Progenitor cell of endocrine pancreas (in vitro differentiated cells): ENCODE measurements at regions not wholly inside any gene's neighbourhood (a gene's known extent, or its start where the extent isn't known, plus 50 kb on each side); places are given as distances from the start of the nearest gene placed in this dataset.

Experiments
- DNase-seq: peaks from one replicate; pipeline ENCODE4 v3.0.0; 2021; ENCODE audit warnings: low spot score; ENCODE audit not compliant: unreplicated experiment
- H3K27ac Mint-ChIP-seq: 2 replicates; pipeline ENCODE4 v1.8.0; 2021; ENCODE audit warnings: mild to moderate bottlenecking, moderate library complexity, mixed read lengths
- H3K27me3 Mint-ChIP-seq: 2 replicates; pipeline ENCODE4 v1.8.0; 2021; ENCODE audit warnings: mixed read lengths
- H3K36me3 Mint-ChIP-seq: 2 replicates; pipeline ENCODE4 v1.8.0; 2022; ENCODE audit warnings: mixed read lengths; ENCODE audit not compliant: insufficient read depth
- H3K4me1 Mint-ChIP-seq: 2 replicates; pipeline ENCODE4 v1.8.0; 2021; ENCODE audit warnings: low read depth, mixed read lengths
- H3K4me3 Mint-ChIP-seq: 2 replicates; pipeline ENCODE4 v1.8.0; 2021; ENCODE audit warnings: low read depth, mild to moderate bottlenecking, moderate library complexity, mixed read lengths
- H3K9me3 Mint-ChIP-seq: 2 replicates; pipeline ENCODE4 v1.8.0; 2021; ENCODE audit warnings: low read depth, mixed read lengths
- TF ChIP-seq, protein P1 (sequence below): fragments of 200-600 bp; sonication (generic); IDR thresholded peaks from one replicate; pipeline ENCODE4 v1.5.0; 2021; ENCODE audit warnings: antibody characterized with exemption, mild to moderate bottlenecking; ENCODE audit not compliant: unreplicated experiment

DNA sequence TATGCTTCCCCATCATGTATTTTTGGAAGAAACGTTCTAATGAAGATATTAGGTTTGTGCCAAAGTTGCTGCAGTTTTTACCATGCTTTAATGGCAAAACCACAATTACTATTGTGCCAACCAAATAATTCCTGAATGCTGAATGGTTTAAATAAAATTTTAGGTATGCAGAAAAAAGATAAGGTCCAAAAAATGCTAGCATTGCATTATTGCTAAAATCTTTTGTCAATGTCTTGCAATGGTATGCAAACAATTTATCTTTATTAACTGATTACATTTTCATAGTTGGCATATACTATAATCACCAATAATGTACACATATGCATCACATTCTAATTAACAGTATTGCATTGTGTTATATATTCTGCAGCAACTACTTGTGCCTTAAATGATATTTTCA is 1657.4 kb upstream of the IGFBP7 start:
- no peak for DNase-seq
- Mint-ChIP-seq H3K4me3 (no peak overlapping the region), H3K4me1 (no peaks in the 10 kb centered on the region), H3K9me3 (no peaks in the 10 kb centered on the region), H3K36me3 (no peaks in the 10 kb centered on the region), H3K27ac (no peak overlapping the region), H3K27me3 (no peaks in the 10 kb centered on the region)
- TF ChIP-seq, protein P1, sequence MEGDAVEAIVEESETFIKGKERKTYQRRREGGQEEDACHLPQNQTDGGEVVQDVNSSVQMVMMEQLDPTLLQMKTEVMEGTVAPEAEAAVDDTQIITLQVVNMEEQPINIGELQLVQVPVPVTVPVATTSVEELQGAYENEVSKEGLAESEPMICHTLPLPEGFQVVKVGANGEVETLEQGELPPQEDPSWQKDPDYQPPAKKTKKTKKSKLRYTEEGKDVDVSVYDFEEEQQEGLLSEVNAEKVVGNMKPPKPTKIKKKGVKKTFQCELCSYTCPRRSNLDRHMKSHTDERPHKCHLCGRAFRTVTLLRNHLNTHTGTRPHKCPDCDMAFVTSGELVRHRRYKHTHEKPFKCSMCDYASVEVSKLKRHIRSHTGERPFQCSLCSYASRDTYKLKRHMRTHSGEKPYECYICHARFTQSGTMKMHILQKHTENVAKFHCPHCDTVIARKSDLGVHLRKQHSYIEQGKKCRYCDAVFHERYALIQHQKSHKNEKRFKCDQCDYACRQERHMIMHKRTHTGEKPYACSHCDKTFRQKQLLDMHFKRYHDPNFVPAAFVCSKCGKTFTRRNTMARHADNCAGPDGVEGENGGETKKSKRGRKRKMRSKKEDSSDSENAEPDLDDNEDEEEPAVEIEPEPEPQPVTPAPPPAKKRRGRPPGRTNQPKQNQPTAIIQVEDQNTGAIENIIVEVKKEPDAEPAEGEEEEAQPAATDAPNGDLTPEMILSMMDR, result no peak

GRCh38 chr4:58766763-58767162 is 1656.6 kb upstream of the IGFBP7 start:
- Mint-ChIP-seq H3K27ac (no peak overlapping the region), H3K9me3 (no peaks in the 10 kb centered on the region), H3K4me1 (peaks cover under 1% of the 10 kb centered on the region), H3K27me3 (no peaks in the 10 kb centered on the region), H3K4me3 (no peak overlapping the region), H3K36me3 (no peaks in the 10 kb centered on the region)
- no peak for DNase-seq
- TF ChIP-seq, protein P1, result no peak

DNA sequence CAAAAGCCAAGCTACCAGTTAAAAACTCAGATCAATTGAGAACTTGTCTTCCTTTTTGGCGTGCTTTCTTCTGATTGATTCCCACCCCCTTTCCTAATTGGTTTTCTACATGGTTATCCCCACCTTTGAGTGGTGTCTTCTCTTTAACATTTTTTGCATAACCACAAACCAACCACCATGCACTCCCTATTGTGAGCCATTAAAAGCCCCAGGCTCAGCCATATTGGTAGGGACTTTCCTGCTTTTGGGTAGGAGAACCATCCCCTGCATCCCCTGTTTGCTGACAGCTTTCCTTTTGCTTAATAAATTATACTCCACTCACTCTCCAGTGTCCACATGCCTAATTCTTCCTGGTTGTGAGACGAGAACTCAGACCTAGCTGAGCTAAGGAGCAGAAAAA is 1651.4 kb upstream of the IGFBP7 start:
- Mint-ChIP-seq H3K36me3 (no peaks in the 10 kb centered on the region), H3K4me1 (peaks cover 3% of the 10 kb centered on the region), H3K27ac (no peak overlapping the region), H3K9me3 (no peaks in the 10 kb centered on the region), H3K27me3 (no peaks in the 10 kb centered on the region), H3K4me3 (no peak overlapping the region)
- DNase-seq, result no peak
- TF ChIP-seq, protein P1, result no peak

DNA sequence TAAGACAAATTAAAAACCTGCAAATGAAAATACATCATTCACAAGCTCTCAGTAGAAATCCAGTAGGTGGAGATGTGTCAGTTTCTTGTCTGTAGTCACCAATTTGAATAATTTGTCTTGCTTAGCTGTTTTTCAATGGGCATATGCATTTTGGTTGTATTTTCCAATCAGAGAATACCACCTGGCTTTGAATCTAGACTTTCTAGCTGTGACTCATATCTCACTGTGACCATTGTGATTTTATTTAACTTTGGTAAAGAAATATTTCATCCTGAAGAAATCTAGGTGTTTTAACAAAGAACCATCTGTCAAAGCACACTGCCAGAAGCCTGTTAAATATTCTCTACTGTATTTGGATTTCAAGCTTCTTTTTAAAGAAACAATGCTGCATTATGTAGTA is 1650.6 kb upstream of the IGFBP7 start:
- DNase-seq, result no peak
- H3K36me3 Mint-ChIP-seq, result no peaks in the 10 kb centered on the region
- H3K4me1 Mint-ChIP-seq, result peaks cover 3% of the 10 kb centered on the region
- TF ChIP-seq, protein P1, result no peak
- no peak overlapping the region for H3K27ac Mint-ChIP-seq
- H3K9me3 Mint-ChIP-seq, result no peaks in the 10 kb centered on the region
- no peak overlapping the region for H3K4me3 Mint-ChIP-seq
- H3K27me3 Mint-ChIP-seq, result no peaks in the 10 kb centered on the region

- Mint-ChIP-seq H3K27me3 (no peaks in the 10 kb centered on the region), H3K9me3 (no peaks in the 10 kb centered on the region), H3K4me1 (peaks cover 3% of the 10 kb centered on the region), H3K27ac (no peak overlapping the region), H3K36me3 (no peaks in the 10 kb centered on the region), H3K4me3 (no peak overlapping the region)
- no peak for DNase-seq
- TF ChIP-seq, protein P1, result no peak
These were observed 1649.9 kb upstream of the IGFBP7 start for GRCh38 chr4:58760100-58760499.
